GM19240 (cell line): ENCODE measurements at regions not wholly inside any gene's neighbourhood (a gene's known extent, or its start where the extent isn't known, plus 50 kb on each side); places are given as distances from the start of the nearest gene placed in this dataset.
"Not testable (repeated sequence)": the region's sequence is repeated elsewhere in the genome, so short reads cannot be mapped to it uniquely, and the experiment has no call there.

Source experiments
- DNase-seq: peaks from one replicate; pipeline ENCODE4 v3.0.0; 2011; ENCODE audit warnings: low spot score; ENCODE audit not compliant: insufficient read length

- DNase-seq = no peak
Observed at GRCh38 chr5:77910602-77911188, 134.6 kb upstream of the TBCA start.

GRCh38 chr5:77909237-77909636 lies 133.1 kb upstream of the TBCA start:
- no peak for DNase-seq

DNA sequence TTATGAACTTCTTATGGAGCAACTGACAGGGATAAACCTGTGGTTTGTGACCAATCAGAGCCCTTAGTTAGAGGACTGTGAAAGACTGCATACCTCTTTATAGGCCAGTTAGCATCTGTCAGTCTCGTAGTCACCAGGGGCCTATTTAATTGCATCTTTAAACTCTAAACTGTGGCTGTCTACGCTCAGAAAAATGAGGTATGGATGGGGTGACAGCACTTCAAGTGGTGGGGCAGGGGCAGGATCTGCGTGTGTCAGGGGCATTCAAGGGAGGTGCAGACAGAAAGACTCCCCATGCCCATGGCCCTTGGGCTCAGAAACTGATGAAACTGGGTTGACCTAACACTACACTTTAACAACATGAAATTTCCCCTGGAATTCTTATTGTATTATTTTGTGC lies 132.6 kb upstream of the TBCA start:
- DNase-seq = no peak

- no peak for DNase-seq
Observed at GRCh38 chr5:77907786-77908185, 131.6 kb upstream of the TBCA start.

GRCh38 chr5:77906806-77907205 lies 130.7 kb upstream of the TBCA start:
- DNase-seq = no peak

- no peak for DNase-seq
Observed at GRCh38 chr5:77904362-77904761, 128.2 kb upstream of the TBCA start.

DNA sequence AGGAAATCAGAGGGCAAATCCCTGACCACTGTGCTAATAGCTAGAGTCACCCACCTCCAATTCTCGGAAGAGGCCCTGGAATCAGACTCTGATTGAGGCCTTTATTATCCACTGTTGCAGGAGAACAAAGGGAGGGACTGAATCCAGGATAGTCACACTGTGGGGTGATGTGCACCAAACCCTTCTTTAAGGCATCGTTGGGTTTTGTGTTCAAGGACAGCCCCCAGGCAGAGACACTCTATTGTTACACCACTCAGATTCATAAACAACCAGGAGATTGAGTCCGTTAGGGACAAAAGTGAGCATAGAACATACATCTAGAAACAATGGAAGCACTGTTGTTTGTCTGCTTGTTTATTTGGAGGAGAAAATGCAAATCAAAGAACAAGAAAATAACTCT lies 124.6 kb upstream of the TBCA start:
- DNase-seq = no peak

- no peak for DNase-seq
Observed at GRCh38 chr5:77898385-77898784, 122.2 kb upstream of the TBCA start.

DNA sequence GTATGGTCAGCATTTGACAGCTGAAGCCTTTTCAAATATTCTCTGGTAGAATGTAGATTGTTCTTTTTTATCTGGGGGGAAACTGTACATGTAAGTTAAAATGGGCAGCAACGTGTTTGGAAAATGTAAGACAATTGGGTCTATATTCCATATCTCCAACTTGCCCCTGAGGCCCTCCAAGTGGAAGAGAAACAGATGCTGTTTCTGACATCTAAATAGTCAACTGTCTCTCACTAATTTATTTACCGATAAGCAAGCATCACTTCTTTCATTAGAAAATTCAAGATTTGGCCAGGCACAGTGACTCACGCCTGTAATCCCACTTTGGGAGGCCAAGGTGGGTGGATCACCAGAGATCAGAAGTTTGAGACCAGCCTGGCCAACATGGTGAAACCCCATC lies 120.2 kb upstream of the TBCA start:
- DNase-seq = no peak

GRCh38 chr5:77894103-77894502 lies 118.0 kb upstream of the TBCA start:
- DNase-seq = not testable (repeated sequence)

DNA sequence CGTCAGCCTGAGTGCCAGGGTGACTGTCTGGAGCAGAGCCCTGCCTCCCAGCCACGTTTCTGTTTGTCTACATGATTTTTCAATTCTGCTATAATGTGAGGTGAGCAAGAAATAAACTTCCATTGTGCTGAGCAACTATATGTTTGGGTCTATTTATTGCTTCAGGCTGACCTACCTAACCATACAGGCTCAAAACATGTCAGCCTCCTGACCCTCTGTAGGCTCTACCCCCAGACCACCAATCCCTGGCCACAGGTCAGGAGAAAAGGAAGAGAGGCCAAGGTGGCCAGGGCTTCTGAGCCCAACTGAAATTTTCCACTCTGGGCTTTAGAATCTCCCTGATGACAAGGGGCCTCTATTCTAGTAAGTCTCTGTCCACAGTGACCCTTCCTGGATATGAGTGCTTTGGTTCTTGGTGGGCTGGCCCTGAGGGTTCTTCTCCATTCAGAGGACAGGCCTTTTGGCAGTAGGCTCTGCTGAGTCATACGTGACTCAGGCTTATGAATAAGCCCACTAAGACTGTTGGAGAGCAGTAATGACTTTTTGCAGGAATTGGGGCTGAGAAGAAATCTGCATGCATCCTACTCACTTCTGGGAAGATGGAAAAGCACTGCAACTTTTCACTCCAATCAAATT lies 117.2 kb upstream of the TBCA start:
- no peak for DNase-seq

- DNase-seq = no peak
Observed at GRCh38 chr5:77892061-77893010, 116.2 kb upstream of the TBCA start.

DNA sequence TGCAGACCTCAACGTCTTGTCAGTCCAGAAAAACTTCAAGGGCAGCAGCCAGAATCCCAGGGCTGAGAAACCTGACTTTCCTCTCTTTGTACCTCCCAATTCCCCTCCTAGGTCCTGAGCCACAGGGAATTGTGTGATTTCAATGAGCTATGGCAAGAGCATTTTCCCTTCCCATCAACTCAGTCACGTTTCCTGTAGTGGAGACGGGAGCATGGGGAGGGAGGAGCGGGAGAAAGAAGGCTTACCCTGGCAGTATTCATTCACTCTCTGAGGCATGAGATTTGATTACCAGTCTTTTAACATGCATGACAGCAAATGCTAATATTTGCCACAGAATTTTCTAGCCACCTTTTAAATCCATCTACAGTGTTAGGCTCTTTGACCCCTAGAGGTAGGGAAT lies 109.4 kb upstream of the TBCA start:
- no peak for DNase-seq

GRCh38 chr5:77882670-77883257 lies 106.6 kb upstream of the TBCA start:
- no peak for DNase-seq

- no peak for DNase-seq
Observed at GRCh38 chr5:77881528-77881927, 105.4 kb upstream of the TBCA start.

GRCh38 chr5:77877516-77878355 lies 101.6 kb upstream of the TBCA start:
- DNase-seq = no peak

- no peak for DNase-seq
Observed at GRCh38 chr5:77876862-77877502, 100.8 kb upstream of the TBCA start.

DNA sequence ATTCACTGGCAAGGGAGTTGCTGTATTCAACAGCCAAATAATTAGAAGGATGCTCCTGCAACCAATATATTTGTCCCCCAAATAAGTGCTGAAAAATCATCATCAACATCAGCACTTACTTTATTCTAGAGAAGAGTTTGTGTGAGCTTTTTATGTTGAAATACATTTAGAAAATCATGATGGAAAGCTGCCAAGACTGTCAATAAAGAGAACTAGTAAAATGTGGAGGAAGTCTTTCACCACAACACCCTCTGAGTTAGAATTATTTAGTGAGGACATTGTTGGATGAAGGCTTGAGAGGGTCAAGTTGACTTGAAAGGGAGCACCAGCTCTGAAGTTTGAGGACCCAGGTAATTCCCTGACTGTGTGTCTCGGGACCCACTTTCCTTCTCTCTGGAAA lies 100.2 kb upstream of the TBCA start:
- no peak for DNase-seq

DNA sequence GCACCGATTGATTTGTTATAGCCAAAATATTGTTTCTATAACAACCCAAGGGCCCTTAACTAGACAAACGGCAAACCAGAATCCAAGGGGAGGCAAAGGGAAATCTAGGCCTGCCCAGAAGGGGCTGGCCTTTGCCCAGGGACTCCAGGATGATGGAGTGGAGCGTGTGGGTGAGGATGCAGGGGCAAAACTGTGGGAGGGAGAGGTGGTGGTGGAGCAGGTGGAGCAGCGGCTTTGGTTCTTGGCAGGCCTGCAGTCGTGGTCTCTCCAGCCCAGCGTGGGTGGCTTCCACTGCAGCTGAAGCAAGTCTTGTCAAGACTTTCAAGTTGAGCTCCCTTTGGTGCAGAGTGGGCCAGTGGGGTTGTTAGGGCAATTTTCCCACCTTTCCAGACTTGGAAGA lies 98.6 kb upstream of the TBCA start:
- no peak for DNase-seq

- no peak for DNase-seq
Observed at GRCh38 chr5:77873239-77873638, 97.1 kb upstream of the TBCA start.

- DNase-seq = no peak
Observed at GRCh38 chr5:77871946-77872345, 95.8 kb upstream of the TBCA start.
